A549 (cell line): ENCODE measurements at regions not wholly inside any gene's neighbourhood (a gene's known extent, or its start where the extent isn't known, plus 50 kb on each side); places are given as distances from the start of the nearest gene placed in this dataset.

ENCODE experiments used
- CTCF ChIP-seq: fragments of >200 bp; sonication (Bioruptor Twin); formaldehyde crosslinking; IDR thresholded peaks from 3 replicates; pipeline ENCODE4 v1.5.1; 2016
- EP300 ChIP-seq, 2 experiments: fragments of >200 bp; sonication (Bioruptor Twin); formaldehyde crosslinking; IDR thresholded peaks; 2 replicates in 1 of 2; 3 replicates in 1 of 2; pipeline ENCODE4 v1.6.1; 2016 to 2017
- ESRRA ChIP-seq: fragments of 150-350 bp; IDR thresholded peaks from 2 replicates; pipeline ENCODE4 v1.6.1; 2014; ENCODE audit warnings: mild to moderate bottlenecking, low read length, borderline replicate concordance
- HDAC2 ChIP-seq: fragments of 200-600 bp; sonication (generic); IDR thresholded peaks from 2 replicates; pipeline ENCODE4 v1.6.1; 2016
- JUNB ChIP-seq: fragments of >200 bp; sonication (Bioruptor Twin); formaldehyde crosslinking; IDR thresholded peaks from 2 replicates; pipeline ENCODE4 v1.6.1; 2016
- MAX ChIP-seq: IDR thresholded peaks from 2 replicates; pipeline ENCODE4 v1.6.1; 2012
- MYC ChIP-seq: IDR thresholded peaks from 2 replicates; pipeline ENCODE4 v1.6.1; 2012; ENCODE audit warnings: mild to moderate bottlenecking, inconsistent platforms, low read length, improper control_type of control experiment, borderline replicate concordance
- NPAS2 ChIP-seq: fragments of 250-450 bp; sonication (Bioruptor Pico); IDR thresholded peaks from 2 replicates; pipeline ENCODE4 v1.8.0; 2022; ENCODE audit warnings: mild to moderate bottlenecking, moderate library complexity, borderline replicate concordance
- POLR2A ChIP-seq: IDR thresholded peaks from 2 replicates; pipeline ENCODE4 v1.6.1; 2012; ENCODE audit warnings: mild to moderate bottlenecking, low read length
- RARB ChIP-seq: fragments of 250-450 bp; sonication (Bioruptor Pico); IDR thresholded peaks from 2 replicates; pipeline ENCODE4 v1.8.0; 2021; ENCODE audit warnings: mild to moderate bottlenecking, moderate library complexity
- RCOR1 ChIP-seq: fragments of 150-350 bp; IDR thresholded peaks from 2 replicates; pipeline ENCODE4 v1.6.1; 2014; ENCODE audit warnings: antibody characterized with exemption, low read length, low read depth
- RFX5 ChIP-seq: fragments of 450-650 bp; IDR thresholded peaks from 2 replicates; pipeline ENCODE4 v1.7.1; 2014; ENCODE audit warnings: antibody characterized with exemption, mild to moderate bottlenecking, moderate library complexity
- ZFP36 ChIP-seq: fragments of 450-650 bp; IDR thresholded peaks from 2 replicates; pipeline ENCODE4 v1.6.1; 2014; ENCODE audit warnings: borderline replicate concordance; ENCODE audit not compliant: partially characterized antibody

- TF ChIP-seq ESRRA (no peak), RFX5 (no peak), POLR2A (no peak), MAX (no peak), CTCF (no peak), EP300 (IDR thresholded peaks at IDR 0.05) (no peak), RCOR1 (no peak), JUNB (no peak), HDAC2 (no peak), RARB (CRISPR knock-in tag) (no peak), ZFP36 (no peak), MYC (no peak), NPAS2 (CRISPR knock-in tag) (no peak)
Measured at GRCh38 chr9:63728287-63728686, 1556.7 kb downstream of the FOXD4L5 start.
